IMR-90 (cell line): ENCODE measurements at regions not wholly inside any gene's neighbourhood (a gene's known extent, or its start where the extent isn't known, plus 50 kb on each side); places are given as distances from the start of the nearest gene placed in this dataset.

Source experiments
- ATAC-seq: fragments of 200-7000 bp; cut with Tn5 transposase; 2 replicates; pipeline ENCODE4 v1.9.1; 2020; ENCODE audit warnings: low read depth, mild to moderate bottlenecking, moderate library complexity
- BruUV-seq: library from RNA; stranded (reverse); fragments of 400-500 nt; replicated peaks from 2 replicates; lab custom pipeline; 2021; lab: Mats Ljungman, UMichigan
- CTCF ChIA-PET: fragments of 300-600 bp; formaldehyde crosslinking; extraction: SDS; loops from one replicate; lab custom pipeline; 2021; ENCODE audit warnings: antibody characterized with exemption; lab: Yijun Ruan, JAX
- POLR2A ChIA-PET: fragments of 300-600 bp; sonication (Branson Sonifier 250); formaldehyde crosslinking; loops from one replicate; lab custom pipeline; 2022; ENCODE audit warnings: antibody characterized with exemption; ENCODE audit not compliant: unreplicated experiment; lab: Charles Lee
- DNase-seq: peaks from one replicate; pipeline ENCODE4 v3.0.0; 2013
- H2AFZ ChIP-seq: replicated peaks from 2 replicates; pipeline ENCODE3; 2013; ENCODE audit warnings: low read length, mild to moderate bottlenecking; ENCODE audit not compliant: poor library complexity
- H2AK5ac ChIP-seq: 2 replicates; pipeline ENCODE4 v1.6.1; 2013; ENCODE audit warnings: low read depth, low read length, inconsistent platforms
- H2AK9ac ChIP-seq: replicated peaks from 2 replicates; pipeline ENCODE3; 2013; ENCODE audit warnings: mild to moderate bottlenecking, low read depth, low read length, moderate library complexity; ENCODE audit not compliant: poor library complexity
- H2BK120ac ChIP-seq: 2 replicates; pipeline ENCODE4 v1.6.1; 2013; ENCODE audit warnings: low read depth, low read length, inconsistent platforms
- H2BK15ac ChIP-seq: 3 replicates; pipeline ENCODE4 v1.6.1; 2013; ENCODE audit warnings: low read depth, low read length, inconsistent platforms
- H2BK20ac ChIP-seq: 2 replicates; pipeline ENCODE4 v1.6.1; 2013; ENCODE audit warnings: low read depth, mild to moderate bottlenecking, inconsistent platforms, low read length, moderate library complexity
- H2BK5ac ChIP-seq: 2 replicates; pipeline ENCODE4 v1.6.1; 2013; ENCODE audit warnings: mild to moderate bottlenecking, low read depth, low read length, inconsistent platforms; ENCODE audit not compliant: poor library complexity, severe bottlenecking
- H3K14ac ChIP-seq: replicated peaks from 2 replicates; pipeline ENCODE4 v1.6.1; 2013; ENCODE audit warnings: low read depth, low read length, inconsistent platforms
- H3K18ac ChIP-seq: 2 replicates; pipeline ENCODE4 v1.6.1; 2013; ENCODE audit warnings: low read depth, low read length, control low read depth
- H3K23ac ChIP-seq: 2 replicates; pipeline ENCODE4 v1.6.1; 2013; ENCODE audit warnings: low read depth, low read length, inconsistent platforms
- H3K27ac ChIP-seq: 2 replicates; pipeline ENCODE4 v1.5.1; 2013; ENCODE audit warnings: mild to moderate bottlenecking, control low read depth, low read length; ENCODE audit not compliant: insufficient read depth
- H3K27me3 ChIP-seq: 2 replicates; pipeline ENCODE4 v1.6.1; 2013; ENCODE audit warnings: low read length; ENCODE audit not compliant: control insufficient read depth, insufficient read depth
- H3K36me3 ChIP-seq: 2 replicates; pipeline ENCODE4 v1.6.1; 2013; ENCODE audit warnings: low read length, mixed read lengths; ENCODE audit not compliant: control insufficient read depth, insufficient read depth
- H3K4ac ChIP-seq: 2 replicates; pipeline ENCODE4 v1.6.1; 2013; ENCODE audit warnings: low read depth, low read length, inconsistent platforms
- H3K4me1 ChIP-seq: 2 replicates; pipeline ENCODE4 v1.6.1; 2013; ENCODE audit warnings: low read length, mixed read lengths; ENCODE audit not compliant: control insufficient read depth, insufficient read depth
- H3K4me2 ChIP-seq: 2 replicates; pipeline ENCODE4 v1.6.1; 2013; ENCODE audit warnings: low read depth, mild to moderate bottlenecking, control low read depth, low read length, moderate library complexity
- H3K4me3 ChIP-seq: 2 replicates; pipeline ENCODE4 v1.5.1; 2013; ENCODE audit warnings: low read depth, mild to moderate bottlenecking, control low read depth, low read length, moderate library complexity; ENCODE audit not compliant: insufficient read depth
- H3K56ac ChIP-seq: 2 replicates; pipeline ENCODE4 v1.6.1; 2013; ENCODE audit warnings: low read length, inconsistent platforms; ENCODE audit not compliant: insufficient read depth; ENCODE audit errors: extremely low read depth
- H3K79me1 ChIP-seq, 2 experiments: 2 replicates each; pipeline ENCODE4 v1.6.1; 2013; ENCODE audit warnings: low read length in 2 of 2, inconsistent platforms in 1 of 2, low read depth in 1 of 2
- H3K9ac ChIP-seq: 2 replicates; pipeline ENCODE4 v1.6.1; 2013; ENCODE audit warnings: low read depth, low read length, control low read depth
- H3K9me1 ChIP-seq: 2 replicates; pipeline ENCODE4 v1.6.1; 2013; ENCODE audit warnings: low read length, inconsistent platforms; ENCODE audit not compliant: insufficient read depth
- H3K9me3 ChIP-seq: 2 replicates; pipeline ENCODE4 v1.6.1; 2013; ENCODE audit warnings: low read length; ENCODE audit not compliant: control insufficient read depth, insufficient read depth
- H4K20me1 ChIP-seq: 2 replicates; pipeline ENCODE4 v1.6.1; 2013; ENCODE audit warnings: low read length, inconsistent platforms; ENCODE audit not compliant: insufficient read depth
- H4K5ac ChIP-seq: 2 replicates; pipeline ENCODE4 v1.6.1; 2013; ENCODE audit warnings: mild to moderate bottlenecking, low read depth, low read length, control low read depth
- H4K8ac ChIP-seq, 2 experiments: 2 replicates each; pipeline ENCODE4 v1.6.1; 2013; ENCODE audit warnings: low read depth in 2 of 2, low read length in 2 of 2, control low read depth in 1 of 2, inconsistent platforms in 1 of 2
- H4K91ac ChIP-seq: 2 replicates; pipeline ENCODE4 v1.6.1; 2013; ENCODE audit warnings: low read depth, low read length, inconsistent platforms; ENCODE audit not compliant: insufficient read depth
- BHLHE40 ChIP-seq: fragments of 150-350 bp; IDR thresholded peaks from 2 replicates; pipeline ENCODE4 v1.6.1; 2016; ENCODE audit warnings: mild to moderate bottlenecking, low read depth, low read length
- CEBPB ChIP-seq: IDR thresholded peaks from 2 replicates; pipeline ENCODE4 v1.6.1; 2012; ENCODE audit warnings: low read depth, low read length, improper control_type of control experiment
- CHD1 ChIP-seq: IDR thresholded peaks from 2 replicates; pipeline ENCODE4 v1.6.1; 2012; ENCODE audit warnings: low read depth, low read length, improper control_type of control experiment
- FOS ChIP-seq: fragments of 150-350 bp; IDR thresholded peaks from 2 replicates; pipeline ENCODE4 v1.6.1; 2016; ENCODE audit warnings: low read depth, low read length
- MAFK ChIP-seq: IDR thresholded peaks from 2 replicates; pipeline ENCODE4 v1.6.1; 2012; ENCODE audit warnings: low read depth, low read length, improper control_type of control experiment
- MAZ ChIP-seq: IDR thresholded peaks from 2 replicates; pipeline ENCODE4 v1.6.1; 2012; ENCODE audit warnings: low read depth, mild to moderate bottlenecking, low read length, improper control_type of control experiment, moderate library complexity, borderline replicate concordance
- MXI1 ChIP-seq: IDR thresholded peaks from 2 replicates; pipeline ENCODE4 v1.6.1; 2012; ENCODE audit warnings: low read depth, mild to moderate bottlenecking, low read length, moderate library complexity, borderline replicate concordance
- NFE2L2 ChIP-seq: fragments of 150-350 bp; IDR thresholded peaks from 2 replicates; pipeline ENCODE4 v1.6.1; 2016; ENCODE audit warnings: low read depth, mild to moderate bottlenecking, low read length
- POLR2A ChIP-seq: IDR thresholded peaks from 2 replicates; pipeline ENCODE4 v1.6.1; 2012; ENCODE audit warnings: mild to moderate bottlenecking, low read depth, low read length
- RAD21 ChIP-seq: IDR thresholded peaks from 2 replicates; pipeline ENCODE4 v1.6.1; 2012; ENCODE audit warnings: low read length, improper control_type of control experiment
- RCOR1 ChIP-seq: IDR thresholded peaks from 2 replicates; pipeline ENCODE4 v1.6.1; 2012; ENCODE audit warnings: mild to moderate bottlenecking, low read length, improper control_type of control experiment; ENCODE audit not compliant: insufficient replicate concordance
- RFX5 ChIP-seq: IDR thresholded peaks from 2 replicates; pipeline ENCODE4 v1.8.0; 2012; ENCODE audit warnings: low read depth, mild to moderate bottlenecking, low read length, moderate library complexity
- SMC3 ChIP-seq: fragments of 150-350 bp; IDR thresholded peaks from 2 replicates; pipeline ENCODE4 v1.6.1; 2016; ENCODE audit warnings: low read depth, mild to moderate bottlenecking, antibody characterized with exemption, low read length, moderate library complexity
- WGBS, 2 experiments: methylation state at CpG; one replicate each; pipeline versions ENCODE4 v1.1.5 to v1.1.7; 2013; ENCODE audit warnings: missing lambda C conversion rate in 2 of 2; ENCODE audit not compliant: insufficient read length in 1 of 2; ENCODE audit errors: extremely low coverage in 2 of 2; 5-methylcytosine and 5-hydroxymethylcytosine counted together
- dilution Hi-C: fragments of 300-500 bp; cut with HindIII; formaldehyde crosslinking; loops from one replicate; pipeline ENCODE4 v1.14.3; 2018; ENCODE audit warnings: low sequenced_read_pairs; ENCODE audit not compliant: unreplicated experiment
- in situ Hi-C: fragments of 300-500 bp; cut with MboI; formaldehyde crosslinking; loops from 3 replicates; pipeline ENCODE4 v1.14.3; 2019; ENCODE audit warnings: low sequenced_read_pairs, inconsistent platforms, mixed read lengths
- intact Hi-C: fragments of 100-400 bp; cut with micrococcal nuclease; formaldehyde crosslinking; loops from 2 replicates; pipeline ENCODE4 v1.10.0; 2022
- TF ChIP-seq, protein P1 (sequence below): fragments of 150-350 bp; IDR thresholded peaks from 2 replicates; pipeline ENCODE4 v1.6.1; 2016; ENCODE audit warnings: low read depth, mild to moderate bottlenecking, low read length, moderate library complexity, borderline replicate concordance
- TF ChIP-seq, protein P2 (sequence below): conservative IDR thresholded peaks from 2 replicates; pipeline ENCODE4 v1.5.1; 2012; ENCODE audit warnings: mild to moderate bottlenecking, low read depth, low read length, improper control_type of control experiment
- TF ChIP-seq, protein P3 (sequence below): fragments of 150-350 bp; IDR thresholded peaks from 2 replicates; pipeline ENCODE4 v1.6.1; 2017; ENCODE audit warnings: mild to moderate bottlenecking, antibody characterized with exemption, low read length, low read depth

- no peak overlapping the region for H2BK20ac ChIP-seq
- H2AFZ ChIP-seq: no peak overlapping the region
- no peak overlapping the region for H2BK5ac ChIP-seq
- BruUV-seq: no TSS peak
- H3K4me3 ChIP-seq: no peak overlapping the region
- no peak overlapping the region for H4K5ac ChIP-seq
- no peaks in the 10 kb centered on the region for H3K79me1 ChIP-seq
- POLR2A ChIA-PET: no interaction called here
- CTCF ChIA-PET: interaction anchor here (0.9 kb wide), 1 partner anchor 12 kb away, joined by 3 read pairs; no protein-coding TSS in a partner anchor
- no peak overlapping the region for H3K27ac ChIP-seq
- dilution Hi-C loops: no loop called here
- no peak overlapping the region for H2BK120ac ChIP-seq
- H4K20me1 ChIP-seq: no peaks in the 10 kb centered on the region
- no peak for DNase-seq
- no peaks in the 10 kb centered on the region for H3K36me3 ChIP-seq
- H3K4me2 ChIP-seq: no peak overlapping the region
- no peaks in the 10 kb centered on the region for H3K9me3 ChIP-seq
- intact Hi-C loops: no loop called here
- no peaks in the 10 kb centered on the region for H3K4me1 ChIP-seq
- no peak overlapping the region for H4K8ac ChIP-seq
- no peak overlapping the region for H2BK15ac ChIP-seq
- H3K23ac ChIP-seq: no peak overlapping the region
- H4K91ac ChIP-seq: no peak overlapping the region
- no peak for ATAC-seq
- H2AK9ac ChIP-seq: no peak overlapping the region
- H3K4ac ChIP-seq: no peak overlapping the region
- TF ChIP-seq CEBPB (no peak), MAZ (no peak), MXI1 (no peak), RCOR1 (no peak), FOS (no peak), BHLHE40 (no peak), RFX5 (no peak), MAFK (no peak), SMC3 (no peak), POLR2A (no peak), CHD1 (no peak), NFE2L2 (no peak), RAD21 (no peak)
- TF ChIP-seq, protein P1, sequence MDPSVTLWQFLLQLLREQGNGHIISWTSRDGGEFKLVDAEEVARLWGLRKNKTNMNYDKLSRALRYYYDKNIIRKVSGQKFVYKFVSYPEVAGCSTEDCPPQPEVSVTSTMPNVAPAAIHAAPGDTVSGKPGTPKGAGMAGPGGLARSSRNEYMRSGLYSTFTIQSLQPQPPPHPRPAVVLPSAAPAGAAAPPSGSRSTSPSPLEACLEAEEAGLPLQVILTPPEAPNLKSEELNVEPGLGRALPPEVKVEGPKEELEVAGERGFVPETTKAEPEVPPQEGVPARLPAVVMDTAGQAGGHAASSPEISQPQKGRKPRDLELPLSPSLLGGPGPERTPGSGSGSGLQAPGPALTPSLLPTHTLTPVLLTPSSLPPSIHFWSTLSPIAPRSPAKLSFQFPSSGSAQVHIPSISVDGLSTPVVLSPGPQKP: no peak
- TF ChIP-seq, protein P2, sequence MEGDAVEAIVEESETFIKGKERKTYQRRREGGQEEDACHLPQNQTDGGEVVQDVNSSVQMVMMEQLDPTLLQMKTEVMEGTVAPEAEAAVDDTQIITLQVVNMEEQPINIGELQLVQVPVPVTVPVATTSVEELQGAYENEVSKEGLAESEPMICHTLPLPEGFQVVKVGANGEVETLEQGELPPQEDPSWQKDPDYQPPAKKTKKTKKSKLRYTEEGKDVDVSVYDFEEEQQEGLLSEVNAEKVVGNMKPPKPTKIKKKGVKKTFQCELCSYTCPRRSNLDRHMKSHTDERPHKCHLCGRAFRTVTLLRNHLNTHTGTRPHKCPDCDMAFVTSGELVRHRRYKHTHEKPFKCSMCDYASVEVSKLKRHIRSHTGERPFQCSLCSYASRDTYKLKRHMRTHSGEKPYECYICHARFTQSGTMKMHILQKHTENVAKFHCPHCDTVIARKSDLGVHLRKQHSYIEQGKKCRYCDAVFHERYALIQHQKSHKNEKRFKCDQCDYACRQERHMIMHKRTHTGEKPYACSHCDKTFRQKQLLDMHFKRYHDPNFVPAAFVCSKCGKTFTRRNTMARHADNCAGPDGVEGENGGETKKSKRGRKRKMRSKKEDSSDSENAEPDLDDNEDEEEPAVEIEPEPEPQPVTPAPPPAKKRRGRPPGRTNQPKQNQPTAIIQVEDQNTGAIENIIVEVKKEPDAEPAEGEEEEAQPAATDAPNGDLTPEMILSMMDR: no peak
- TF ChIP-seq, protein P3, sequence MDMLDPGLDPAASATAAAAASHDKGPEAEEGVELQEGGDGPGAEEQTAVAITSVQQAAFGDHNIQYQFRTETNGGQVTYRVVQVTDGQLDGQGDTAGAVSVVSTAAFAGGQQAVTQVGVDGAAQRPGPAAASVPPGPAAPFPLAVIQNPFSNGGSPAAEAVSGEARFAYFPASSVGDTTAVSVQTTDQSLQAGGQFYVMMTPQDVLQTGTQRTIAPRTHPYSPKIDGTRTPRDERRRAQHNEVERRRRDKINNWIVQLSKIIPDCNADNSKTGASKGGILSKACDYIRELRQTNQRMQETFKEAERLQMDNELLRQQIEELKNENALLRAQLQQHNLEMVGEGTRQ: no peak
- no peak overlapping the region for H3K56ac ChIP-seq
- H3K27me3 ChIP-seq: no peaks in the 10 kb centered on the region
- no peak overlapping the region for H3K18ac ChIP-seq
- no peaks in the 10 kb centered on the region for H3K9me1 ChIP-seq
- no CpG with 5 or more reads among the region's 1 CpG for WGBS, 2 experiments
- no peak overlapping the region for H2AK5ac ChIP-seq
- no peak overlapping the region for H3K14ac ChIP-seq
- H3K9ac ChIP-seq: no peak overlapping the region
- in situ Hi-C loops: no loop called here
Measured at GRCh38 chr7:86328801-86329433, 314.8 kb upstream of the GRM3 start.
